H9 (cell line): ENCODE measurements at regions not wholly inside any gene's neighbourhood (a gene's known extent, or its start where the extent isn't known, plus 50 kb on each side); places are given as distances from the start of the nearest gene placed in this dataset.
A peak's percentile ranks its signal among the peaks of the same experiment; 100 is the strongest.

ENCODE experiments used
- DNase-seq: peaks from one replicate; pipeline ENCODE4 v3.0.0-alpha.2; 2017
- H2AFZ ChIP-seq: one replicate; pipeline ENCODE4 v1.6.1; 2013; ENCODE audit warnings: mild to moderate bottlenecking, low read length, control low read depth, moderate library complexity
- H2AK5ac ChIP-seq: 2 replicates; pipeline ENCODE4 v1.6.1; 2013; ENCODE audit warnings: low read length, control low read depth, mixed read lengths; ENCODE audit not compliant: insufficient read length
- H2BK120ac ChIP-seq: one replicate; pipeline ENCODE4 v1.6.1; 2013; ENCODE audit warnings: low read depth, mild to moderate bottlenecking, low read length, control low read depth, inconsistent platforms; ENCODE audit not compliant: poor library complexity, severe bottlenecking
- H2BK12ac ChIP-seq: 2 replicates; pipeline ENCODE4 v1.6.1; 2013; ENCODE audit warnings: low read length, control low read depth, mixed read lengths, low read depth; ENCODE audit not compliant: insufficient read length
- H2BK15ac ChIP-seq: 2 replicates; pipeline ENCODE4 v1.6.1; 2013; ENCODE audit warnings: low read depth, low read length, control low read depth
- H2BK20ac ChIP-seq: one replicate; pipeline ENCODE4 v1.6.1; 2013; ENCODE audit warnings: low read depth, mild to moderate bottlenecking, low read length, control low read depth, inconsistent platforms; ENCODE audit not compliant: poor library complexity, severe bottlenecking
- H2BK5ac ChIP-seq: 2 replicates; pipeline ENCODE4 v1.6.1; 2013; ENCODE audit warnings: low read length, control low read depth, mixed read lengths; ENCODE audit not compliant: insufficient read length
- H3K14ac ChIP-seq: 2 replicates; pipeline ENCODE4 v1.6.1; 2013; ENCODE audit warnings: low read length, control low read depth; ENCODE audit not compliant: insufficient read depth
- H3K18ac ChIP-seq: 2 replicates; pipeline ENCODE4 v1.6.1; 2013; ENCODE audit warnings: low read depth, mild to moderate bottlenecking, mixed read lengths, low read length, control low read depth; ENCODE audit not compliant: insufficient read length
- H3K23ac ChIP-seq: 2 replicates; pipeline ENCODE4 v1.6.1; 2013; ENCODE audit warnings: low read length, control low read depth, mixed read lengths, low read depth; ENCODE audit not compliant: insufficient read length
- H3K23me2 ChIP-seq: 2 replicates; pipeline ENCODE4 v1.6.1; 2013; ENCODE audit warnings: low read depth, mild to moderate bottlenecking, mixed read lengths, low read length, control low read depth; ENCODE audit not compliant: insufficient read length, poor library complexity, severe bottlenecking
- H3K27ac ChIP-seq: 2 replicates; pipeline ENCODE4 v1.5.1; 2013; ENCODE audit warnings: low read length, control low read depth, mixed read lengths, low read depth; ENCODE audit not compliant: insufficient read length
- H3K27me3 ChIP-seq: 2 replicates; pipeline ENCODE4 v1.6.1; 2013; ENCODE audit warnings: low read length, control low read depth, inconsistent platforms; ENCODE audit not compliant: insufficient read depth
- H3K4ac ChIP-seq: 2 replicates; pipeline ENCODE4 v1.6.1; 2013; ENCODE audit warnings: low read depth, mild to moderate bottlenecking, control low read depth, inconsistent platforms, low read length, moderate library complexity
- H3K4me1 ChIP-seq: 2 replicates; pipeline ENCODE4 v1.6.1; 2013; ENCODE audit warnings: low read length, control low read depth, inconsistent platforms; ENCODE audit not compliant: insufficient read depth
- H3K4me2 ChIP-seq: 2 replicates; pipeline ENCODE4 v1.6.1; 2013; ENCODE audit warnings: low read length, control low read depth, mixed read lengths; ENCODE audit not compliant: insufficient read length, insufficient read depth
- H3K56ac ChIP-seq: 2 replicates; pipeline ENCODE4 v1.6.1; 2013; ENCODE audit warnings: low read depth, mild to moderate bottlenecking, mixed read lengths, low read length, control low read depth; ENCODE audit not compliant: insufficient read length
- H3K79me1 ChIP-seq: 2 replicates; pipeline ENCODE4 v1.6.1; 2013; ENCODE audit warnings: low read depth, mild to moderate bottlenecking, moderate library complexity, low read length, control low read depth, inconsistent platforms; ENCODE audit not compliant: insufficient read depth, poor library complexity, severe bottlenecking
- H3K79me2 ChIP-seq: 2 replicates; pipeline ENCODE4 v1.6.1; 2013; ENCODE audit warnings: low read length, control low read depth, inconsistent platforms; ENCODE audit not compliant: insufficient read depth
- H3K9ac ChIP-seq: 2 replicates; pipeline ENCODE4 v1.6.1; 2013; ENCODE audit warnings: low read length, control low read depth, mixed read lengths; ENCODE audit not compliant: insufficient read length; ENCODE audit errors: extremely low read depth
- H3K9me3 ChIP-seq: one replicate; pipeline ENCODE4 v1.6.1; 2013; ENCODE audit warnings: low read depth, low read length, inconsistent platforms; ENCODE audit not compliant: control insufficient read depth
- H3T11ph ChIP-seq: one replicate; pipeline ENCODE4 v1.6.1; 2013; ENCODE audit warnings: mild to moderate bottlenecking, low read length, control low read depth, inconsistent platforms
- H4K20me1 ChIP-seq: one replicate; pipeline ENCODE4 v1.6.1; 2013; ENCODE audit not compliant: control insufficient read depth, insufficient read length, insufficient read depth
- H4K5ac ChIP-seq: 2 replicates; pipeline ENCODE4 v1.6.1; 2013; ENCODE audit warnings: low read depth, mild to moderate bottlenecking, mixed read lengths, low read length, control low read depth; ENCODE audit not compliant: insufficient read length
- H4K8ac ChIP-seq: replicated peaks from 2 replicates; pipeline ENCODE4 v1.6.1; 2013; ENCODE audit warnings: low read length, control low read depth, mixed read lengths, low read depth; ENCODE audit not compliant: insufficient read length
- H4K91ac ChIP-seq: 2 replicates; pipeline ENCODE4 v1.6.1; 2013; ENCODE audit warnings: low read depth, mild to moderate bottlenecking, moderate library complexity, mixed read lengths, low read length, control low read depth; ENCODE audit not compliant: insufficient read length
- H3K27ac Mint-ChIP-seq, 3 experiments: 2 replicates in 2 of 3; 3 replicates in 1 of 3; pipeline ENCODE4 v1.8.0; 2020 to 2021; ENCODE audit warnings: mixed read lengths in 3 of 3, mild to moderate bottlenecking in 1 of 3, moderate library complexity in 1 of 3
- H3K27me3 Mint-ChIP-seq: 2 replicates; pipeline ENCODE4 v1.8.0; 2021; ENCODE audit warnings: low read depth, mild to moderate bottlenecking, moderate library complexity, mixed read lengths
- H3K36me3 Mint-ChIP-seq, 3 experiments: 2 replicates in 2 of 3; 3 replicates in 1 of 3; pipeline ENCODE4 v1.8.0; 2020 to 2021; ENCODE audit warnings: low read depth in 3 of 3, mixed read lengths in 3 of 3; ENCODE audit not compliant: insufficient read depth in 1 of 3
- H3K4me1 Mint-ChIP-seq, 2 experiments: 2 replicates each; pipeline ENCODE4 v1.8.0; 2020; ENCODE audit warnings: mixed read lengths in 2 of 2
- H3K4me3 Mint-ChIP-seq, 2 experiments: 2 replicates in 1 of 2; 3 replicates in 1 of 2; pipeline ENCODE4 v1.8.0; 2020 to 2021; ENCODE audit warnings: mild to moderate bottlenecking in 2 of 2, mixed read lengths in 2 of 2, moderate library complexity in 1 of 2
- H3K9me3 Mint-ChIP-seq, 2 experiments: 2 replicates in 1 of 2; 3 replicates in 1 of 2; pipeline ENCODE4 v1.8.0; 2020; ENCODE audit warnings: mild to moderate bottlenecking in 2 of 2, mixed read lengths in 2 of 2, moderate library complexity in 1 of 2
- CTCF ChIP-seq: fragments of 200-600 bp; sonication (generic); conservative IDR thresholded peaks from 3 replicates; pipeline ENCODE4 v1.8.0; 2021; ENCODE audit warnings: antibody characterized with exemption, mild to moderate bottlenecking
- WGBS: extraction: QIAGEN DNeasy Blood & Tissue Kit; methylation state at CpG from one replicate; pipeline ENCODE4 v1.1.7; 2013; ENCODE audit warnings: missing lambda C conversion rate, low lambda C conversion rate, mixed read lengths; ENCODE audit not compliant: insufficient read length; ENCODE audit errors: extremely low coverage; 5-methylcytosine and 5-hydroxymethylcytosine counted together

GRCh38 chr17:68731465-68731864 is 130.3 kb upstream of the FAM20A start:
- H3K9me3 Mint-ChIP-seq = peaks cover 42 to 53% of the 10 kb centered on the region in 2 experiments

More at GRCh38 chr17:68731465-68731864, 130.3 kb upstream of the FAM20A start:
- peaks cover 41 to 48% of the 10 kb centered on the region in 2 experiments for H3K4me1 Mint-ChIP-seq
- Histone ChIP-seq H4K5ac (no peak overlapping the region), H3K79me1 (no peaks in the 10 kb centered on the region), H3K9me3 (no peaks in the 10 kb centered on the region), H3K14ac (no peak overlapping the region), H4K20me1 (no peaks in the 10 kb centered on the region), H3K9ac (no peak overlapping the region), H3K4me1 (peaks cover 3% of the 10 kb centered on the region; the same call in 1 of the 2 replicates), H2AK5ac (no peak overlapping the region), H3K4me2 (no peak overlapping the region), H3K18ac (no peak overlapping the region), H2BK15ac (no peak overlapping the region), H2BK120ac (no peak overlapping the region), H2BK12ac (no peak overlapping the region), H4K91ac (no peak overlapping the region), H4K8ac (no peak overlapping the region), H3K23ac (no peak overlapping the region), H3K4ac (no peak overlapping the region), H3K56ac (no peak overlapping the region), H2BK20ac (no peak overlapping the region), H2BK5ac (no peak overlapping the region), H3K27ac (no peak overlapping the region), H3T11ph (no peak overlapping the region), H3K27me3 (no peaks in the 10 kb centered on the region), H2AFZ (no peak overlapping the region), H3K23me2 (no peaks in the 10 kb centered on the region), H3K79me2 (no peaks in the 10 kb centered on the region)
- peaks cover 18 to 60% (median 37%) of the 10 kb centered on the region in 3 experiments for H3K36me3 Mint-ChIP-seq
- no peak for TF ChIP-seq CTCF
- no CpG with 5 or more reads among the region's 4 CpGs for WGBS
- peak overlapping the region in 1 of 2 experiments; percentile 23; a peak in 2 of 5 replicates for H3K4me3 Mint-ChIP-seq
- peak overlapping the region; percentile 93 to 96 (median 95) for H3K27ac Mint-ChIP-seq
- no peak for DNase-seq
- H3K27me3 Mint-ChIP-seq = no peaks in the 10 kb centered on the region
